Umbilical cord (tissue), 1 donor: ENCODE measurements at regions not wholly inside any gene's neighbourhood (a gene's known extent, or its start where the extent isn't known, plus 50 kb on each side); places are given as distances from the start of the nearest gene placed in this dataset.
A peak's percentile ranks its signal among the peaks of the same experiment; 100 is the strongest.
"Not testable (repeated sequence)": the region's sequence is repeated elsewhere in the genome, so short reads cannot be mapped to it uniquely, and the experiment has no call there.

Experiments
- DNase-seq: peaks from one replicate; pipeline ENCODE4 v3.0.0-alpha.2; 2015; ENCODE audit warnings: low spot score

GRCh38 chr13:59399513-59399912 lies 764.2 kb downstream of the DIAPH3 start:
- DNase-seq, result no peak

GRCh38 chr13:59404331-59404730 lies 759.4 kb downstream of the DIAPH3 start:
- DNase-seq, result no peak

DNA sequence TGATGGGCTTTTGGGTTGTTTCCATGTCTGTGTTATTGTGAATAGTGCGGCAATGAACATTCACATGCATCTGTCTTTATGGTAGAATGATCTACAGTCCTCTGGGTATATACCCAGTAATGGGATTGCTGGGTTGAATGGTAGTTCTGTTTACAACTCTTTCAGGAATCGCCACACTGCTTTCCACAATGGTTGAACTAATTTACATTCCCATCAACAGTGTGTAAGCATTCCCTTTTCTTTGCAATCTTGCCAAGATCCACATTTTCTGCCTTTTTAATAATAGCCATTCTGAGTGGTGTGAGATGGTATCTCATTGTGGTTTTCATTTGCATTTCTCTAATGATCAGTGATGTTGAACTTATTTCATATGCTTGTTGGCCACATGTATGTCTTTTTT lies 756.5 kb downstream of the DIAPH3 start:
- not testable (repeated sequence) for DNase-seq

- no peak for DNase-seq
These were observed 755.0 kb downstream of the DIAPH3 start for GRCh38 chr13:59408738-59409137.

DNA sequence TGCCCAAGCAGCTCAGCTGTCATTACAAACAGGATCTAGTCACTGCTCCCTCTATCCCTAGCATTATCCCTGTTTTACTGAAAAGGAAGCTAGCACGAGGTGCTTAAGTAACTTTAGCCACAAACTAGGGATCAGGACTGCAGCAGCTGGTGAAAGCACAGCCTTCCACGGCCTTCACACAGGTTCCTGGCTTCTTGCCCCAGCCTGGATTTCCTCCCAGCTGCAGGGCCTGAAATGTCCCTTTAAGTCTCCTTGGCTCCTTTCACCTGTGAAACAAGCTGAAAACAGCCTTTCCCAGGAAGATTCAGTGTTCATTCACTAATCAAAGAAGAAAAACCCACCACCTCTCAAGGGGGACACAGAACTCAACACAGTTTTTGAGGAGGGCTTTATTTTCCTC lies 754.5 kb downstream of the DIAPH3 start:
- peak; percentile 82 for DNase-seq

DNA sequence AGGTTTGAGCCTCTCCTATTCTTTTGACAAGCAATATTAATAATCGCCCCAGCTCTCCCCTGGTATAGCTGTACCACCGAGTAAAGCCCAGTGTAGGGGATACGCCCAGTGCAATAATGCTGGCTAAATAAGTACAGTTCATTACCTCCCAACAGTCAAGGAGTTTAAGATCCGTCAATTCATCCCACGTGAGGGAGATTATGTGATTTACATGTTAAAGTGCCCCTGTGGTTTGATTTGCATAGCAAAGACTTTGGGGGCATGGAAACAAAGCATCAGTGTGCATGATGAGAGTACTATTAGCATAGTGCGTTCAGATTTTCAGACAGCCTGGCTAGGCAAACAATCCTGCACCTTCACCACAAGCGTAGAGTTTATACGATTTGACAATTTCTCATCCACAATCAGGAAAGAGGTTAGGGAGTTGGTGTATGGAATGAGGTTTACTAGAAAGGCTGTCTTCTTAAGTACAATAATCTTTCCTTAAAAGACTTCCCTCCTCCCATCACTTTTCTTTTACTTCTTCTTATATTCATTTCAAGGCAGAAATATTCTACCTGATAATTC lies 754.0 kb downstream of the DIAPH3 start:
- DNase-seq, result no peak

DNA sequence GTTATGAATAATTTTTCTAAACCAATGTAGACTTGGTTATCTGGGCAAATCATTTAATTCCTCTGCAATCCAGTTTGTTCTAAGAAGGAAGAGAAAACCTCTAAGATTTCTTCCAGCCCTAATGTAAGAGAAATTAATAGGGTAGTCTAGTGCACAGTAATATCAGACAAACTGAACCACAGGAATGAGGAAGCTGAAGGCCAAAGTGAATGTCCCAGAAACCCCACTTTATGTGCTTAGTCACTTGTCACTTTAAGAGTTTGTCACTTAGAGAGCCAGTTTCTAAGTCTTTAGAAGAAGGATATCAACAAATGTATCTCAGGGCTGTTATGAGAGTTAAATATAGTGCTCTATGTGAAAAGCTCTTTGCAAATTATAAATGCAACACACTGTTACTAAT lies 750.6 kb downstream of the DIAPH3 start:
- DNase-seq, result no peak

GRCh38 chr13:59414006-59414405 lies 749.7 kb downstream of the DIAPH3 start:
- DNase-seq, result no peak

- no peak for DNase-seq
These were observed 748.2 kb downstream of the DIAPH3 start for GRCh38 chr13:59415498-59415897.

GRCh38 chr13:59416561-59416960 lies 747.2 kb downstream of the DIAPH3 start:
- DNase-seq, result no peak

- DNase-seq, result no peak
These were observed 741.1 kb downstream of the DIAPH3 start for GRCh38 chr13:59422646-59423045.

- DNase-seq, result no peak
These were observed 739.9 kb downstream of the DIAPH3 start for GRCh38 chr13:59423708-59424340.

GRCh38 chr13:59424661-59425060 lies 739.1 kb downstream of the DIAPH3 start:
- DNase-seq, result no peak

DNA sequence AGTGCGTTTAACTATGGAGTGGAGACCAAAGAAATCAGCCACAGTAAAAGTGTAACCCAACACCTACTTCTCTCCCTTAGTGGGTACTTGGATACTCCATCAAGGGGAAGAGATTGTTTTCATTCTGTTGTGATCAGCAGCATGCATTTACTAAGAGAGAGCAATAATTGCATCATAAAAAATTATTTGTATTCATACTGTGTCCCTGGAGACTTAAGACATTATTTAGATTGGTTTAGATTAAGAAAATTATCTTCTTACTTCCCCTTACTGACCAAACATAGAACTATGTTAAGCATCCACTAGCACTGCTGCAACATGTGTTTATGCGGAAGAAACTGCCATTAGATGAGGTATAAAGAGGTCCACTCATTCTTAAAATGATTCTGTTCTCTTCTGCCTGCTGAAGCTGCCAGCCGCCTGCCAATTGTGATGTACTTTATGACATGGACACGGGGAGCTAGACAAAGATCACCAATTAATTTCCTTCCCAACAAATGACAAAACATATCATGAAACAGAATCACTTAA lies 738.5 kb downstream of the DIAPH3 start:
- no peak for DNase-seq

- no peak for DNase-seq
These were observed 728.7 kb downstream of the DIAPH3 start for GRCh38 chr13:59435024-59435423.

DNA sequence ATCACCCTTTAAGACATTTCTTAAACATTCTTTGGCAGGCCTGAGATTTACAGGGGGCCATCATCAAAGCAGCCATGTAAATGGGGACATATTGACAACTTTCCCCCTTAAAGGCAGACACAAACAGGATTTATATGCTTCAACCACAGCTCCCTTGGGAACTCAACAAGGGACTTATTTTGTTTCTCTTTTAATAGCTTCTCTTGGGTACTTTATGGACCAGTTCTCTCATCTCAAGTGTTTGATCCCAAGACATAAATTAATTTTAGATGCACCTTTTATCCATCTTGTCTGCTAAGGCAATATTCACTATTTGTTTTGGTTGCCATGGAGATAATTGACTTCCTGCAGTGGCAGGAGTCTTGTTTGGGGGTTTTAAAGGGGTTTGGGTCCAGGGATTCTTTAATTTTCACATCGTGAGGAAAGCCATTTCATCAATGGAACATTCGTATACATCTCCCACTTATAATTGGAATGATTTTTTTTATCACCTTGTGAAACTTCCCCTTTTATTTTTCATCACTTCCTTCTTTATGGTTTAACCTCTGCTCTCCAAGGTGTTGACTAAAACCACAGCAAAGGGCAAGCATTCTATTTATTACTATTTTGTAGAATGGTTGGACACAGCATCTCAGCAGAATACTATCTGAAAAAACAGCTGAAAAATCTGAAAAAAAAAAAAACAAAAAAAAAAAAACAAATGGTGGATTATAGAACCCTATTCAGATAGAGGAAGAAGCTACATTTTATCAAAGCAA lies 726.0 kb downstream of the DIAPH3 start:
- DNase-seq, result no peak

GRCh38 chr13:59439776-59440428 lies 723.8 kb downstream of the DIAPH3 start:
- no peak for DNase-seq

DNA sequence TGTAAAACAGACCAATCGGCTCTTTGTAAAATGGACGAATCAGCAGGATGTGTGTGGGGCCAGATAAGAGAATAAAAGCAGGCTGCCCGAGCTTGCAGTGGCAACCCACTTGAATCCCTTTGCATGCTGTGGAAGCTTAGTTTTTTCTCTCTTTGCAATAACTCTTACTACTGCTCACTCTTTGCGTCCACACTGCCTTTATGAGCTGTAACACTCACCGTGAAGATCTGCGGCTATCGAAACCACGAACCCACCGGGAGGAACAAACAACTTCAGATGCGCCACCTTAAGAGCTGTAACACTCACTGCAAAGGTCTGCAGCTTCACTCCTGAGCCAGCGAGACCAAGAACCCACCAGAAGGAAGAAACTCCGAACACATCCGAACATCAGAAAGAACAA lies 722.7 kb downstream of the DIAPH3 start:
- not testable (repeated sequence) for DNase-seq

DNA sequence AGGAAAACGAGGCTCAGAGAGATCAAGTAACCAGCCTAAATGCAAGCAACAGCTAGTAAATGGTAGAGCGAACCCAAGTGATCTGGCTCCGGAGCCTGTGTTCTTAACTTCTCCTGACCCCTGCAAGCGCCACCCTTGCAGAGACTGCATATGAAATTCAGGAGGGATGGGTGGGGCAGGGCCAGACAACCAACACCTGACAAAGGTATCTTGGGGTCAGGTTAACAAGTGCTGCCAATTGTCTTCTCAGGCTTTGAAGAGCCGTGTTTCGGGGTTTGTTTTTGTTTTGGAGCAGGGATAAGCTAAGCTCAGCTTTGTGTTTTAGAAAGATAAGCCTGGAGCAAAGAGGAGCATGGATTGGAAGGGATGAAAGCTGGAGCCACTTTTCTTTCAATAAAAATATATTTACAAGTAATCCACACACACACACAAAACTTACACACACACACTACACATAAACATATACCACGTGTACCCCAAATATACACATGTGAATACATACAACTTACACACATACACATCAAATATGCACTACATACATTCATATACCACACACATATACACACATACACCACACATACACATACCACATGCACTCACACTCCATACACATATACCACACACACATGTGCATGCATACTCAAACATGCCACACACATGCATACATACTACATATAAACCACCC lies 722.0 kb downstream of the DIAPH3 start:
- DNase-seq, result no peak

GRCh38 chr13:59442461-59442860 lies 721.3 kb downstream of the DIAPH3 start:
- peak; percentile 36 for DNase-seq

GRCh38 chr13:59442944-59443486 lies 720.7 kb downstream of the DIAPH3 start:
- DNase-seq, result peak; percentile 48
